H9 (cell line): ENCODE measurements at regions not wholly inside any gene's neighbourhood (a gene's known extent, or its start where the extent isn't known, plus 50 kb on each side); places are given as distances from the start of the nearest gene placed in this dataset.

Experiments used
- DNase-seq: peaks from one replicate; pipeline ENCODE4 v3.0.0-alpha.2; 2017
- H2AFZ ChIP-seq: one replicate; pipeline ENCODE4 v1.6.1; 2013; ENCODE audit warnings: mild to moderate bottlenecking, low read length, control low read depth, moderate library complexity
- H2AK5ac ChIP-seq: 2 replicates; pipeline ENCODE4 v1.6.1; 2013; ENCODE audit warnings: low read length, control low read depth, mixed read lengths; ENCODE audit not compliant: insufficient read length
- H2BK120ac ChIP-seq: one replicate; pipeline ENCODE4 v1.6.1; 2013; ENCODE audit warnings: low read depth, mild to moderate bottlenecking, low read length, control low read depth, inconsistent platforms; ENCODE audit not compliant: poor library complexity, severe bottlenecking
- H2BK12ac ChIP-seq: 2 replicates; pipeline ENCODE4 v1.6.1; 2013; ENCODE audit warnings: low read length, control low read depth, mixed read lengths, low read depth; ENCODE audit not compliant: insufficient read length
- H2BK15ac ChIP-seq: 2 replicates; pipeline ENCODE4 v1.6.1; 2013; ENCODE audit warnings: low read depth, low read length, control low read depth
- H2BK20ac ChIP-seq: one replicate; pipeline ENCODE4 v1.6.1; 2013; ENCODE audit warnings: low read depth, mild to moderate bottlenecking, low read length, control low read depth, inconsistent platforms; ENCODE audit not compliant: poor library complexity, severe bottlenecking
- H2BK5ac ChIP-seq: 2 replicates; pipeline ENCODE4 v1.6.1; 2013; ENCODE audit warnings: low read length, control low read depth, mixed read lengths; ENCODE audit not compliant: insufficient read length
- H3K14ac ChIP-seq: 2 replicates; pipeline ENCODE4 v1.6.1; 2013; ENCODE audit warnings: low read length, control low read depth; ENCODE audit not compliant: insufficient read depth
- H3K18ac ChIP-seq: 2 replicates; pipeline ENCODE4 v1.6.1; 2013; ENCODE audit warnings: low read depth, mild to moderate bottlenecking, mixed read lengths, low read length, control low read depth; ENCODE audit not compliant: insufficient read length
- H3K23ac ChIP-seq: 2 replicates; pipeline ENCODE4 v1.6.1; 2013; ENCODE audit warnings: low read length, control low read depth, mixed read lengths, low read depth; ENCODE audit not compliant: insufficient read length
- H3K23me2 ChIP-seq: 2 replicates; pipeline ENCODE4 v1.6.1; 2013; ENCODE audit warnings: low read depth, mild to moderate bottlenecking, mixed read lengths, low read length, control low read depth; ENCODE audit not compliant: insufficient read length, poor library complexity, severe bottlenecking
- H3K27ac ChIP-seq: 2 replicates; pipeline ENCODE4 v1.5.1; 2013; ENCODE audit warnings: low read length, control low read depth, mixed read lengths, low read depth; ENCODE audit not compliant: insufficient read length
- H3K27me3 ChIP-seq: 2 replicates; pipeline ENCODE4 v1.6.1; 2013; ENCODE audit warnings: low read length, control low read depth, inconsistent platforms; ENCODE audit not compliant: insufficient read depth
- H3K4ac ChIP-seq: 2 replicates; pipeline ENCODE4 v1.6.1; 2013; ENCODE audit warnings: low read depth, mild to moderate bottlenecking, control low read depth, inconsistent platforms, low read length, moderate library complexity
- H3K4me1 ChIP-seq: 2 replicates; pipeline ENCODE4 v1.6.1; 2013; ENCODE audit warnings: low read length, control low read depth, inconsistent platforms; ENCODE audit not compliant: insufficient read depth
- H3K4me2 ChIP-seq: 2 replicates; pipeline ENCODE4 v1.6.1; 2013; ENCODE audit warnings: low read length, control low read depth, mixed read lengths; ENCODE audit not compliant: insufficient read length, insufficient read depth
- H3K56ac ChIP-seq: 2 replicates; pipeline ENCODE4 v1.6.1; 2013; ENCODE audit warnings: low read depth, mild to moderate bottlenecking, mixed read lengths, low read length, control low read depth; ENCODE audit not compliant: insufficient read length
- H3K79me1 ChIP-seq: 2 replicates; pipeline ENCODE4 v1.6.1; 2013; ENCODE audit warnings: low read depth, mild to moderate bottlenecking, moderate library complexity, low read length, control low read depth, inconsistent platforms; ENCODE audit not compliant: insufficient read depth, poor library complexity, severe bottlenecking
- H3K79me2 ChIP-seq: 2 replicates; pipeline ENCODE4 v1.6.1; 2013; ENCODE audit warnings: low read length, control low read depth, inconsistent platforms; ENCODE audit not compliant: insufficient read depth
- H3K9ac ChIP-seq: 2 replicates; pipeline ENCODE4 v1.6.1; 2013; ENCODE audit warnings: low read length, control low read depth, mixed read lengths; ENCODE audit not compliant: insufficient read length; ENCODE audit errors: extremely low read depth
- H3K9me3 ChIP-seq: one replicate; pipeline ENCODE4 v1.6.1; 2013; ENCODE audit warnings: low read depth, low read length, inconsistent platforms; ENCODE audit not compliant: control insufficient read depth
- H3T11ph ChIP-seq: one replicate; pipeline ENCODE4 v1.6.1; 2013; ENCODE audit warnings: mild to moderate bottlenecking, low read length, control low read depth, inconsistent platforms
- H4K20me1 ChIP-seq: one replicate; pipeline ENCODE4 v1.6.1; 2013; ENCODE audit not compliant: control insufficient read depth, insufficient read length, insufficient read depth
- H4K5ac ChIP-seq: 2 replicates; pipeline ENCODE4 v1.6.1; 2013; ENCODE audit warnings: low read depth, mild to moderate bottlenecking, mixed read lengths, low read length, control low read depth; ENCODE audit not compliant: insufficient read length
- H4K8ac ChIP-seq: replicated peaks from 2 replicates; pipeline ENCODE4 v1.6.1; 2013; ENCODE audit warnings: low read length, control low read depth, mixed read lengths, low read depth; ENCODE audit not compliant: insufficient read length
- H4K91ac ChIP-seq: 2 replicates; pipeline ENCODE4 v1.6.1; 2013; ENCODE audit warnings: low read depth, mild to moderate bottlenecking, moderate library complexity, mixed read lengths, low read length, control low read depth; ENCODE audit not compliant: insufficient read length
- H3K27ac Mint-ChIP-seq, 3 experiments: 2 replicates in 2 of 3; 3 replicates in 1 of 3; pipeline ENCODE4 v1.8.0; 2020 to 2021; ENCODE audit warnings: mixed read lengths in 3 of 3, mild to moderate bottlenecking in 1 of 3, moderate library complexity in 1 of 3
- H3K27me3 Mint-ChIP-seq: 2 replicates; pipeline ENCODE4 v1.8.0; 2021; ENCODE audit warnings: low read depth, mild to moderate bottlenecking, moderate library complexity, mixed read lengths
- H3K36me3 Mint-ChIP-seq, 3 experiments: 2 replicates in 2 of 3; 3 replicates in 1 of 3; pipeline ENCODE4 v1.8.0; 2020 to 2021; ENCODE audit warnings: low read depth in 3 of 3, mixed read lengths in 3 of 3; ENCODE audit not compliant: insufficient read depth in 1 of 3
- H3K4me1 Mint-ChIP-seq, 2 experiments: 2 replicates each; pipeline ENCODE4 v1.8.0; 2020; ENCODE audit warnings: mixed read lengths in 2 of 2
- H3K4me3 Mint-ChIP-seq, 2 experiments: 2 replicates in 1 of 2; 3 replicates in 1 of 2; pipeline ENCODE4 v1.8.0; 2020 to 2021; ENCODE audit warnings: mild to moderate bottlenecking in 2 of 2, mixed read lengths in 2 of 2, moderate library complexity in 1 of 2
- H3K9me3 Mint-ChIP-seq, 2 experiments: 2 replicates in 1 of 2; 3 replicates in 1 of 2; pipeline ENCODE4 v1.8.0; 2020; ENCODE audit warnings: mild to moderate bottlenecking in 2 of 2, mixed read lengths in 2 of 2, moderate library complexity in 1 of 2
- CTCF ChIP-seq: fragments of 200-600 bp; sonication (generic); conservative IDR thresholded peaks from 3 replicates; pipeline ENCODE4 v1.8.0; 2021; ENCODE audit warnings: antibody characterized with exemption, mild to moderate bottlenecking
- WGBS: extraction: QIAGEN DNeasy Blood & Tissue Kit; methylation state at CpG from one replicate; pipeline ENCODE4 v1.1.7; 2013; ENCODE audit warnings: missing lambda C conversion rate, low lambda C conversion rate, mixed read lengths; ENCODE audit not compliant: insufficient read length; ENCODE audit errors: extremely low coverage; 5-methylcytosine and 5-hydroxymethylcytosine counted together

GRCh38 chr5:2020730-2021129 is 138.0 kb upstream of the IRX4 start:
- no peaks in the 10 kb centered on the region for H3K36me3 Mint-ChIP-seq
- H3K9me3 Mint-ChIP-seq = no peaks in the 10 kb centered on the region
- H3K4me1 Mint-ChIP-seq = peaks cover 0 to 7% of the 10 kb centered on the region in 2 experiments; a peak in 3 of 4 replicates
- Histone ChIP-seq H2BK12ac (no peak overlapping the region), H3K4ac (no peak overlapping the region), H3K4me2 (no peak overlapping the region), H3K27ac (no peak overlapping the region), H3K79me2 (no peaks in the 10 kb centered on the region), H3K23me2 (no peaks in the 10 kb centered on the region), H3K9ac (no peak overlapping the region), H4K8ac (no peak overlapping the region), H2BK120ac (no peak overlapping the region), H4K91ac (no peak overlapping the region), H3K18ac (no peak overlapping the region), H4K20me1 (no peaks in the 10 kb centered on the region), H3K23ac (no peak overlapping the region), H2BK15ac (no peak overlapping the region), H3T11ph (no peak overlapping the region), H3K56ac (no peak overlapping the region), H3K9me3 (no peaks in the 10 kb centered on the region), H2BK5ac (no peak overlapping the region), H3K27me3 (no peaks in the 10 kb centered on the region), H3K79me1 (no peaks in the 10 kb centered on the region), H3K4me1 (no peaks in the 10 kb centered on the region), H4K5ac (no peak overlapping the region), H2BK20ac (no peak overlapping the region), H3K14ac (no peak overlapping the region; the same call in 1 of the 2 replicates), H2AFZ (no peak overlapping the region), H2AK5ac (no peak overlapping the region)
- TF ChIP-seq CTCF = no peak
- WGBS = no CpG with 5 or more reads among the region's 11 CpGs
- no peak for DNase-seq
- H3K27me3 Mint-ChIP-seq = peaks cover 18% of the 10 kb centered on the region
- no peak overlapping the region for H3K27ac Mint-ChIP-seq
- H3K4me3 Mint-ChIP-seq = no peak overlapping the region
